K562 (cell line): ENCODE measurements at regions not wholly inside any gene's neighbourhood (a gene's known extent, or its start where the extent isn't known, plus 50 kb on each side); places are given as distances from the start of the nearest gene placed in this dataset.
A peak's percentile ranks its signal among the peaks of the same experiment; 100 is the strongest.

Experiments
- ATAC-seq: fragments of 200-7000 bp; cut with Tn5 transposase; 3 replicates; pipeline ENCODE4 v1.9.1; 2020; ENCODE audit warnings: moderate library complexity
- BruUV-seq: library from RNA; stranded (reverse); fragments of 400-500 nt; replicated peaks from 2 replicates; lab custom pipeline; 2021; lab: Mats Ljungman, UMichigan
- CTCF ChIA-PET: fragments of 300-600 bp; formaldehyde crosslinking; extraction: SDS; loops from one replicate; lab custom pipeline; 2021; ENCODE audit warnings: low intra/inter-chr PET ratio; lab: Yijun Ruan, JAX
- POLR2A ChIA-PET: fragments of 300-600, 350-650 bp; sonication (Branson Sonifier 250); formaldehyde crosslinking; extraction: SDS; loops from one replicate; lab custom pipeline; 2021; ENCODE audit warnings: antibody characterized with exemption, inconsistent platforms; lab: Yijun Ruan, JAX
- DNase-seq, 4 experiments: peaks; one replicate each; pipeline versions ENCODE4 v3.0.0 to v3.0.0-alpha.2; 2011 to 2018; ENCODE audit warnings: low spot score in 3 of 4, mixed read lengths in 3 of 4; ENCODE audit errors: extremely low read depth in 1 of 4
- FAIRE-seq: peaks from 2 replicates; lab custom pipeline; 2011; peaks lifted over from hg19 to GRCh38; lab: Jason Lieb, UNC
- H2AFZ ChIP-seq: 2 replicates; pipeline ENCODE4 v1.6.0; 2011; ENCODE audit warnings: low read depth, low read length, control low read depth, inconsistent platforms
- H3K27ac ChIP-seq: fragments of 200-600 bp; 3 replicates; pipeline ENCODE4 v1.8.0; 2011; ENCODE audit warnings: low read depth, mild to moderate bottlenecking, control low read depth, inconsistent platforms, low read length, moderate library complexity, mixed read lengths; ENCODE audit errors: extremely low read depth
- H3K27me3 ChIP-seq, 2 experiments: fragments of 300-600 bp in 1 of 2; 2 replicates in 1 of 2; 3 replicates in 1 of 2; pipeline versions ENCODE4 v1.6.0 to v1.8.0; 2011; ENCODE audit warnings: inconsistent platforms in 2 of 2, low read length in 2 of 2, mild to moderate bottlenecking in 1 of 2, mixed read lengths in 1 of 2, moderate library complexity in 1 of 2; ENCODE audit not compliant: control insufficient read depth in 2 of 2, insufficient read depth in 2 of 2
- H3K36me3 ChIP-seq: fragments of 300-600 bp; 3 replicates; pipeline ENCODE4 v1.8.0; 2011; ENCODE audit warnings: mild to moderate bottlenecking, low read length, inconsistent platforms; ENCODE audit not compliant: control insufficient read depth, insufficient read depth
- H3K4me1 ChIP-seq, 2 experiments: fragments of 200-600 bp in 1 of 2; replicated peaks in 1 of 2; 2 replicates in 1 of 2; 3 replicates in 1 of 2; pipeline versions ENCODE4 v1.5.1 to v1.8.0; 2011; ENCODE audit warnings: inconsistent platforms in 2 of 2, low read length in 2 of 2, mild to moderate bottlenecking in 1 of 2, mixed read lengths in 1 of 2, moderate library complexity in 1 of 2; ENCODE audit not compliant: control insufficient read depth in 2 of 2, insufficient read depth in 2 of 2
- H3K4me2 ChIP-seq: 2 replicates; pipeline ENCODE4 v1.6.1; 2011; ENCODE audit warnings: low read length, control low read depth, inconsistent platforms, mixed read lengths; ENCODE audit not compliant: insufficient read depth
- H3K4me3 ChIP-seq: fragments of 200-600 bp; sonication (generic), shearing (Covaris generic); 2 replicates; pipeline ENCODE4 v1.5.1; 2016; ENCODE audit warnings: control low read depth, inconsistent platforms
- H3K79me2 ChIP-seq: fragments of 200-600 bp; 3 replicates; pipeline ENCODE4 v1.8.0; 2011; ENCODE audit warnings: low read length, inconsistent platforms; ENCODE audit not compliant: control insufficient read depth, insufficient read depth
- H3K9ac ChIP-seq, 2 experiments: 2 replicates each; pipeline versions ENCODE4 v1.6.0 to v1.6.1; 2011; ENCODE audit warnings: low read depth in 2 of 2, low read length in 2 of 2, control low read depth in 1 of 2, inconsistent platforms in 1 of 2, mild to moderate bottlenecking in 1 of 2, mixed read lengths in 1 of 2; ENCODE audit not compliant: insufficient read depth in 1 of 2
- H3K9me1 ChIP-seq: one replicate; pipeline ENCODE4 v1.6.0; 2011; ENCODE audit warnings: inconsistent platforms, mild to moderate bottlenecking, low read length, moderate library complexity; ENCODE audit not compliant: control insufficient read depth, insufficient read depth
- H3K9me3 ChIP-seq: replicated peaks from 2 replicates; pipeline ENCODE4 v1.5.1; 2011; ENCODE audit warnings: low read depth, low read length, inconsistent platforms; ENCODE audit not compliant: control insufficient read depth, insufficient read depth
- H4K20me1 ChIP-seq: replicated peaks from 2 replicates; pipeline ENCODE4 v1.6.1; 2011; ENCODE audit warnings: low read length, inconsistent platforms, mixed read lengths; ENCODE audit not compliant: control insufficient read depth, insufficient read depth
- C11orf30 ChIP-seq: fragments of 450-650 bp; IDR thresholded peaks from 2 replicates; pipeline ENCODE4 v1.6.1; 2016; ENCODE audit warnings: low read depth, mild to moderate bottlenecking
- DMBX1 ChIP-seq: fragments of 250-450 bp; sonication (Bioruptor Pico); IDR thresholded peaks from 2 replicates; pipeline ENCODE4 v1.8.0; 2022; ENCODE audit warnings: inconsistent platforms, mild to moderate bottlenecking, moderate library complexity, borderline replicate concordance
- MAFF ChIP-seq: IDR thresholded peaks from 2 replicates; pipeline ENCODE4 v1.6.1; 2012; ENCODE audit warnings: low read length, improper control_type of control experiment
- PATZ1 ChIP-seq: fragments of 250-450 bp; sonication (Bioruptor Pico); IDR thresholded peaks from 2 replicates; pipeline ENCODE4 v1.5.0; 2020; ENCODE audit warnings: mild to moderate bottlenecking, borderline replicate concordance
- STAT6 ChIP-seq: sonication (generic); formaldehyde crosslinking; IDR thresholded peaks from 2 replicates; pipeline ENCODE4 v1.8.1; 2023; ENCODE audit warnings: mild to moderate bottlenecking, missing genetic modification reagents
- ZNF316 ChIP-seq: fragments of 450-650 bp; IDR thresholded peaks from 2 replicates; pipeline ENCODE4 v1.6.1; 2016
- WGBS: fragments of 100-300 bp; shearing (Covaris generic); methylation state at CpG from one replicate; pipeline ENCODE4 v1.1.6; 2016; ENCODE audit warnings: low coverage, mixed read lengths; ENCODE audit not compliant: insufficient coverage; ENCODE audit errors: missing lambda C conversion rate; 5-methylcytosine and 5-hydroxymethylcytosine counted together
- in situ Hi-C: fragments of 300-500 bp; cut with MboI; formaldehyde crosslinking; loops from 4 replicates; pipeline ENCODE4 v1.15.0; 2018; ENCODE audit warnings: inconsistent platforms, mixed read lengths
- intact Hi-C: fragments of 100-400 bp; cut with micrococcal nuclease; formaldehyde crosslinking; loops from 2 replicates; pipeline ENCODE4 v1.14.2; 2022
- TF ChIP-seq, protein P1 (sequence below): IDR thresholded peaks from 2 replicates; pipeline ENCODE4 v1.6.1; 2011; ENCODE audit not compliant: insufficient read length; ENCODE audit errors: extremely low read depth
- TF ChIP-seq, protein P2 (sequence below): fragments of 250-450 bp; sonication (Bioruptor Pico); IDR thresholded peaks from 2 replicates; pipeline ENCODE4 v1.5.0; 2022; ENCODE audit warnings: mild to moderate bottlenecking
- TF ChIP-seq, protein P3 (sequence below): fragments of 250-450 bp; sonication (Bioruptor Pico); IDR thresholded peaks from 2 replicates; pipeline ENCODE4 v1.8.0; 2022; ENCODE audit warnings: inconsistent platforms, mild to moderate bottlenecking, moderate library complexity, borderline replicate concordance
- TF ChIP-seq, protein P4 (sequence below): fragments of 250-450 bp; sonication (Bioruptor Pico); IDR thresholded peaks from 2 replicates; pipeline ENCODE4 v1.4.0; 2020

- DNase-seq (no peak), FAIRE-seq (peak; percentile 48), ATAC-seq (no peak)
- Histone ChIP-seq H3K4me3 (no peak overlapping the region), H3K79me2 (no peaks in the 10 kb centered on the region), H3K9me3 (no peaks in the 10 kb centered on the region), H3K9ac (no peak overlapping the region), H3K9me1 (no peaks in the 10 kb centered on the region), H3K36me3 (0 out of 3 replicates have a peak, but pooled peaks cover 4% of the 10 kb centered on the region), H3K4me2 (no peak overlapping the region), H2AFZ (no peak overlapping the region), H3K4me1 (no peaks in the 10 kb centered on the region), H4K20me1 (no peaks in the 10 kb centered on the region), H3K27me3 (no peaks in the 10 kb centered on the region), H3K27ac (no peak overlapping the region)
- intact Hi-C loops (no loop called here), in situ Hi-C loops (no loop called here)
- ChIA-PET POLR2A (no interaction called here), CTCF (no interaction called here)
- WGBS: 33% methylated on average over 1 of the region's 1 CpG
- no TSS peak for BruUV-seq
- TF ChIP-seq, protein P1, sequence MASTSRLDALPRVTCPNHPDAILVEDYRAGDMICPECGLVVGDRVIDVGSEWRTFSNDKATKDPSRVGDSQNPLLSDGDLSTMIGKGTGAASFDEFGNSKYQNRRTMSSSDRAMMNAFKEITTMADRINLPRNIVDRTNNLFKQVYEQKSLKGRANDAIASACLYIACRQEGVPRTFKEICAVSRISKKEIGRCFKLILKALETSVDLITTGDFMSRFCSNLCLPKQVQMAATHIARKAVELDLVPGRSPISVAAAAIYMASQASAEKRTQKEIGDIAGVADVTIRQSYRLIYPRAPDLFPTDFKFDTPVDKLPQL: no peak
- TF ChIP-seq, protein P2, sequence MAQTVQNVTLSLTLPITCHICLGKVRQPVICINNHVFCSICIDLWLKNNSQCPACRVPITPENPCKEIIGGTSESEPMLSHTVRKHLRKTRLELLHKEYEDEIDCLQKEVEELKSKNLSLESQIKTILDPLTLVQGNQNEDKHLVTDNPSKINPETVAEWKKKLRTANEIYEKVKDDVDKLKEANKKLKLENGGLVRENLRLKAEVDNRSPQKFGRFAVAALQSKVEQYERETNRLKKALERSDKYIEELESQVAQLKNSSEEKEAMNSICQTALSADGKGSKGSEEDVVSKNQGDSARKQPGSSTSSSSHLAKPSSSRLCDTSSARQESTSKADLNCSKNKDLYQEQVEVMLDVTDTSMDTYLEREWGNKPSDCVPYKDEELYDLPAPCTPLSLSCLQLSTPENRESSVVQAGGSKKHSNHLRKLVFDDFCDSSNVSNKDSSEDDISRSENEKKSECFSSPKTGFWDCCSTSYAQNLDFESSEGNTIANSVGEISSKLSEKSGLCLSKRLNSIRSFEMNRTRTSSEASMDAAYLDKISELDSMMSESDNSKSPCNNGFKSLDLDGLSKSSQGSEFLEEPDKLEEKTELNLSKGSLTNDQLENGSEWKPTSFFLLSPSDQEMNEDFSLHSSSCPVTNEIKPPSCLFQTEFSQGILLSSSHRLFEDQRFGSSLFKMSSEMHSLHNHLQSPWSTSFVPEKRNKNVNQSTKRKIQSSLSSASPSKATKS: no peak
- TF ChIP-seq, protein P3, sequence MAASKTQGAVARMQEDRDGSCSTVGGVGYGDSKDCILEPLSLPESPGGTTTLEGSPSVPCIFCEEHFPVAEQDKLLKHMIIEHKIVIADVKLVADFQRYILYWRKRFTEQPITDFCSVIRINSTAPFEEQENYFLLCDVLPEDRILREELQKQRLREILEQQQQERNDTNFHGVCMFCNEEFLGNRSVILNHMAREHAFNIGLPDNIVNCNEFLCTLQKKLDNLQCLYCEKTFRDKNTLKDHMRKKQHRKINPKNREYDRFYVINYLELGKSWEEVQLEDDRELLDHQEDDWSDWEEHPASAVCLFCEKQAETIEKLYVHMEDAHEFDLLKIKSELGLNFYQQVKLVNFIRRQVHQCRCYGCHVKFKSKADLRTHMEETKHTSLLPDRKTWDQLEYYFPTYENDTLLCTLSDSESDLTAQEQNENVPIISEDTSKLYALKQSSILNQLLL (CRISPR knock-in tag): no peak
- TF ChIP-seq STAT6 (no peak), C11orf30 (peak; percentile 52), DMBX1 (CRISPR knock-in tag) (no peak), MAFF (0 out of 2 replicates have a peak, but pooled peaks have one; percentile 29), ZNF316 (peak; percentile 72; the same call in 1 of the 2 replicates), PATZ1 (CRISPR knock-in tag) (no peak)
- TF ChIP-seq, protein P4, sequence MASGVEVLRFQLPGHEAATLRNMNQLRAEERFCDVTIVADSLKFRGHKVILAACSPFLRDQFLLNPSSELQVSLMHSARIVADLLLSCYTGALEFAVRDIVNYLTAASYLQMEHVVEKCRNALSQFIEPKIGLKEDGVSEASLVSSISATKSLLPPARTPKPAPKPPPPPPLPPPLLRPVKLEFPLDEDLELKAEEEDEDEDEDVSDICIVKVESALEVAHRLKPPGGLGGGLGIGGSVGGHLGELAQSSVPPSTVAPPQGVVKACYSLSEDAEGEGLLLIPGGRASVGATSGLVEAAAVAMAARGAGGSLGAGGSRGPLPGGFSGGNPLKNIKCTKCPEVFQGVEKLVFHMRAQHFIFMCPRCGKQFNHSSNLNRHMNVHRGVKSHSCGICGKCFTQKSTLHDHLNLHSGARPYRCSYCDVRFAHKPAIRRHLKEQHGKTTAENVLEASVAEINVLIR (CRISPR knock-in tag): no peak
Measured at GRCh38 chr12:100068305-100068704, 74.4 kb downstream of the BLTP3B start.
